NCI-H1930 (cell line): ENCODE measurements at regions not wholly inside any gene's neighbourhood (a gene's known extent, or its start where the extent isn't known, plus 50 kb on each side); places are given as distances from the start of the nearest gene placed in this dataset.
"Not testable (repeated sequence)": the region's sequence is repeated elsewhere in the genome, so short reads cannot be mapped to it uniquely, and the experiment has no call there.

ENCODE experiments used
- DNase-seq, 2 experiments: peaks; one replicate each; lab custom pipeline; 2025; lab: John Stamatoyannopoulos, UW

- no peak for DNase-seq
These were observed 56.3 kb upstream of the USP6NL start for GRCh38 chr10:11667756-11668155.

GRCh38 chr10:11663763-11664555 lies 52.5 kb upstream of the USP6NL start:
- DNase-seq, result no peak

DNA sequence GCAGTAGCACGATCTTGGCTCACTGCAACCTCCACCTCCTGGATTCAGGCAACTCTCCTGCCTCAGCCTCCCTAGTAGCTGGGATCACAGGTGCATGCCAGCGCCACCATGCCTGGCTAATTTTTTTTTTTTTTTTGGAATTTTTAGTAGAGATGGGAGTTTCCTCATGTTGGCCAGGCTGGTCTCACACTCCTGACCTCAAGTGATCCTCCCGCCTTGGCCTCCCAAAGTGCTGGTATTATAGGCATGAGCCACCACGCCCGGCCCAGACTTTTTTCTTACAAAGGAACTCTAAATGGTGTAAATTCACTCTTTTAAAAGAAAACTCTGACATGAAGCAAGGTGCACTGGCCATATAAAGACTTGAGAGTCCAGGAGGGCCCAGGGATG lies 51.7 kb upstream of the USP6NL start:
- not testable (repeated sequence) for DNase-seq

DNA sequence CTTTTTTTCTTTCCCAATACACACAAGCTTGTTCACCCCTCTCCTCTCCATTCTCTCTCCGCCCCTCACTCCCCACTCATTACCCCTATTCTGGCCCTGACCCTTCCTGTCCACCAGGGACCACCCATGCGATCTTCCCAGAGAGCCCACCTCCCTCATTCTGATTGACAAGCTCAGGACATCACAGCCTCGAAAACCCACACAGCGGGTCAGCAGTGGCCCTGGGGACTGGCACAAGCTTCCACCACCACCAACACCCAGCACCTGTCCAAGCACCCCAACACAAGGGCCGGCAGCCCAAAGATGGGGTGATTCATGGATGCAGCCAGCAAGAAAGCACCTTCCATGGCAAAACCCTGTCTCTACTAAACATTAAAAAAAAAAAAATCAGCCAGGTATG lies 50.0 kb upstream of the USP6NL start:
- no peak for DNase-seq
